GM18511 (cell line): ENCODE measurements at regions not wholly inside any gene's neighbourhood (a gene's known extent, or its start where the extent isn't known, plus 50 kb on each side); places are given as distances from the start of the nearest gene placed in this dataset.

Experiments used
- ATAC-seq: cut with Tn5 transposase; IDR thresholded peaks from one replicate; pipeline ENCODE4 v1.9.1; 2021; ENCODE audit warnings: mild to moderate bottlenecking, moderate library complexity; ENCODE audit not compliant: unreplicated experiment

DNA sequence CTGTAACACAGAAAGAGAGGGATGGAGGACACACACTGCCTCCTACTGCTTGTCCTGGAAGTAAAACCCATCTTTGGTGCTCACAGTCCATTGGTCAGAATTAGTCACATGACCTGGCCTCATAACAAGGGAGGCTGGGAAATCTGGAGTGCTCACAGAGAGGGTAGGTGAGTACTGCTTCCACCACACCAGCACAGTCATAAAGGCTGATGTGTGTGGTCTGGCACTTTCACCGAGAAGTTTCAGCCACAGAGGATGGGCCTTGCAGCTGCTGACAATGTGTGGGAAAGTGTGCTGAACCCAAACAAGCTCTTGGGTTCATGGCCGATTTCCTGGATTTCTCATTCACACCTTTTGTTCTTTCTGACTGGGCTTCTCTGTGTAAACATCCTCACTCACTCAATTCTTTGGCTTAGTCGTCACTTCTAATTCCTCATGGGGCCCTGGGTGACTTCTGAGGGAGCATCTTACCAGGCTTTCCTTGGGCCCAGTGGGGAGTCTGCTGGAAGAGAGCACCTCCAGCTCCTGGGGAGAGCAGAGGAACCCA lies 100.7 kb downstream of the ASB7 start:
- ATAC-seq = peak; percentile 100

DNA sequence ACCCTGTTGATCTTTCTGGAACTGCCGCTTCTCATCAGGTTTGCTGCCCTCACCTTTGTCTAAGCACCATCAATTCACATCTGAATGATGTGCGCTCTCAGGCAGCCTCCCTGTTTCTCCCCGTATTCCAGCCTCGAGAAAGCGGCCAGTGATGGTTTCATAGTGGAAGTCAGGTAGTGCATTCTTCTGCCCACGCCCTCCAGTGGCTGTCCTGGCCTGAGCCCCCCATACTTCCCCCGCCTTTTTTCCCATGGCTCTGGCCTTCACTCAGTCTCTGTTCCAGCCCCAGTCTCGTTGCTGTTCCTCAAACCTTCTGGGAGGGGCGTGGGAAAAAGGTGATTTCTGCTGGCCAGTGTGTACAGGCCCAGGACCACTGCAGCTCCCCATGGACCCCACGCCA lies 101.3 kb downstream of the ASB7 start:
- no peak for ATAC-seq

DNA sequence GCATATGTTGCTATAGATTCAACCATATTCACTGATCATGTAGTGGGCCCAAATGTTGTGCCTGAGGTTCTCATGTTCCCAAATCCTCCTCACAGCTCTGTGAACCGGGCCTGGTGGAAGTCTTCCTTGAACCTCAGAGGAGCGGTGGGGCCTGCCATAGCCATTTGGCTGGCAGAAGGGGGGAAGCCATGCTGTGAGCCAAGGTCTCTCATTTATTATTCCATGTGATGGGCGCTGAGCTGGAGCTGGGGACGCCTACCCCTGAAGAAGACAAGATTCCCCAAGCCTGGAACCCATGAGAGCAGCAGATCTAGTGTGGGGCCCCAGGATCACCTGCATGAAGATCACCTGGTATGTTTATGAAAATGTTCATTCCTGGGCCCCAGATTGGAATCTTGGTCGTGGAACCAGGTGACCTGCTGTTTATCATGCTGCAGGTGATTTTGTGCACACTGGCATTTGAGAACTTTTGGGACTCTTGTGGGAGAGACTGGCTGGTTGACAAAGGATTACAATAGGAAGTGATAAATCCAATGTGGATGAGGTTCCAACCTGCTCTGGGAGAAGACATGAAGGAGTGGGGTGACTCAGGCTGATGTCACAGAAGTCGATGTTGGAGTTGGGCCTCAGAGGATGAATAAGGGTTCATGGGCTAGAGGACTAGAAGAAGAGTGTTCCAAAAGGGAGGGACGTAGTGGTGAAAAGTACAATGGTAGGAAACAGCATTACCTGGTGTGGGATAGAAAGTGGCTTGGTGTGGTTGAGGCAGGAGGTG lies 102.1 kb downstream of the ASB7 start:
- ATAC-seq = no peak

DNA sequence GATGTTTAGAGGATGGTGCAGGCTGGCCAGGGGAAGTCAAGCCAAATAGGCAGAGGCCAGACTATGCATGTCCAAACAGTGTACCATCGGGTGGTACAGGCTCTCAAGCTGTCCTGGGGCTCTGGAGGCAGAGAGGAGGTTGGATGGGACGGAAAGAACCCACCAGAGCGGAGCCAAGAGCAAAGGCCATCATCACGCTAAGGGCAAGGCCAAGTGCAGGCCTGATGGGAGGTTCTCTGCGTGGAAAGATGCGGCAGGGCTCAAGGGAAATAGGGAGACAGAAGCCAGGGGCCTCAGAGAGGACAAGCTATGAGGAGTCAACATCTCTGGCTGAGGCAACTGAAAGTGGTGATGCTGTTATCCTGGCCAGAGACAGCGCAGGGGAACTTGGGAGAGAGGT lies 102.7 kb downstream of the ASB7 start:
- ATAC-seq = no peak

DNA sequence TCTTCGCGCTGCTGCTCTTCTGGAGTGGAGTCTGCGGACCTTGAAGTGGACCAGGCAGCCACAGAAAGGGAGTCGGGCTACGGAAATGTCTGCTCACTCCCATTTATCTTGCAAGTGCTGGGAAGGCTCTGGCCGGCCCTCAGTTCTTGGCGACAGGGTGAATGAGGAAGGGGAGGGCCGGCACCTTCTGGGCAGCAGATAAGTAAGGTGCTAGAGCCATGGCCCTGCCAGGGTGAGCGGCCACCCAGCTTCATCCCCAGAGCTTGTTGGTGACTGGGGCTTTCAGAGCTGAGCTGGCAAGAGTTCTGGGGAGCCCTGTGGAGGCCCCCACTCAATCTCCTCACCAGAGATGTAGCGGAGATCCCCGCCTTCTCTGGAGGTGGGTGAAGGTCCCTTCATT lies 103.5 kb downstream of the ASB7 start:
- no peak for ATAC-seq

DNA sequence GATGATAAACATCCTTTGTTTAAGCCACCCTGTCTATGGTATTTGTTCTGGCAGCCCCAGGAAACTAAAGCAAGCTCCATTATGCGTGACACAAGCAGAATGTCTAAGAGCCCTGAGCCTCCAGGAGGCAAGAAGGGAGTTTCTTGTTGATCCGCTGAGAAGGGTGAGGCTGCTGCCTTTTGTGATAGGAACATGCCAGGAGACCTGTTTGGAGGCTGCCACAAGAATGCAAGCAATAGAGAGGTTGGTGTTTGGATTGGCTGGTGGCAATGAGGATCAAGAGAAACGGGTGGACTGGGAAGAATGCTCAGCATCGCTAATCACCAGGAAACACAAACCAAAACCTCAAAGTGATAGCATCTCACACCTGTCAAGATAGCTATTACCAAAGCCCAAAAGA lies 104.8 kb downstream of the ASB7 start:
- ATAC-seq = no peak

DNA sequence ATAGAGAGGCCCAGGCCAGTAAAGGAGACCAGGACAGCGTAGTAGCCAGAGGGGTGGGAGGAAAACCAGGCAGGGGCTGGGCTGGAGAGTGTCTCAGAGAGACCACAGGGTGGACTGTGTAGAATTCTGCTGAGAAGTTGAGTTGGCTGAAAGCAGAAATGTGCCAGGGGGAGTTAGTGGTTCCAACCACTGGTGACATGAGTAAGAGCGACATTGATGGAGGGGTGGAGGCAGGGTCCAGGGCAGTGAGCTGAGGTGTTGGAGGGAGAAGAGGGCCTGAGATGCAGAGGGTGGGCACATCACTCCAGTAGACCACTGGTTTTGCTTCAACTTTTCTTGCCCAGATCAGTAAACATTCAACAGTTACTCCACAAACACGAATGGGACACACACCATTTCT lies 106.5 kb downstream of the ASB7 start:
- ATAC-seq = no peak

DNA sequence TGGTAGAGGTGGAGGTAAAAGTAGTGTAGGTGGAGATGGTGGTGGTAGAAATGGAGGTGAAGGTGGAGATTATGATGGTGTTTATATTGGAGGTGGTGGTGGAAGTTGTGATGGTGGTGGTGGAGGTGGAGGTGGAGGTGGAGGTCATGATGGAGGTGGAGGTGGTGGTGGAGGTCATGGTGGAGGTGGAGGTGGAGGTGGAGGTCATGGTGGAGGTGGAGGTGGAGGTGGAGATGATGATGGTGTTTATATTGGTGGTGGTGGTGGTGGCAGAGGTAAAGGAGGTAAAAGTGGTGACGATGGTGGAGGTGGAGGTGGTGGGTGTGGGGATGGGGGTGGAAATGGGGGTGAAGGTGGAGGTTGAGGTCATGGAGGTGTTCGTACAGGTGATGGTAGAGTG lies 107.8 kb downstream of the ASB7 start:
- ATAC-seq = no peak

DNA sequence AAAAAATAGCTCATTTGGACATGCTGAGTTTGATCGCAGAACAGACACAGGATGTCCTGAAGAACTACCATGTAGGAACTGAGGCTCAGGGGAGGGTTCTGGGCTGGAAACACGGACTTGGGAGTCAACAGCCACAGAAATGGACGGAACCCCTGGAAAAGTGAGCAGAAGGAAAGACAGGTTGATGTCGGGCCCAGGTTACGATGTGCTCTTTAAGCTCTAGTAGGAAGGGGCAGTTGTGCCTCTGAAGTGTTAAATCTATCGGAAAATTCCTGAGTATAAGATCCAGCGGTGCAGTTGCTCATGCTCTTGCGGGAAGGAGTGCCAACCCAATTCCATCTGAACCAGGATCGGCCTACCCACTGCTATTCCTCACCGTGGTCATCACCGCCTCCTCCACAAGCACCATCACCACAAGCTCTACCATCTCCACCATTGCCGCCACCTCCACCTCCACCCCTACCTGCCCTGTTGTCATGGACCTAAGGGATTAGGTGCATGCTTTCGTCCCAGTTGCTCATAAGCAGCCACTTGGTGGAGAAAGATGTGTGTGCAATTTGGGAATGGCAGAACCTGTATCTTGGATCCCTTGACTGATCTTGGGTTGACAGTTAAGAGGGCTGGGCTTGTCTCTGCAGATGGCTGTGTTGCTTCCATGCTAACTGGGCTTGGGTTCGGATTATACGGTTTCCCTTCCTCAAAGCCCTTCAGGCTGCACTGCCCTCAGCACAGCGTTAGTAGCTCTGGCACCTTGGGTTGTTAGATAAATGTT lies 108.5 kb downstream of the ASB7 start:
- ATAC-seq = no peak

DNA sequence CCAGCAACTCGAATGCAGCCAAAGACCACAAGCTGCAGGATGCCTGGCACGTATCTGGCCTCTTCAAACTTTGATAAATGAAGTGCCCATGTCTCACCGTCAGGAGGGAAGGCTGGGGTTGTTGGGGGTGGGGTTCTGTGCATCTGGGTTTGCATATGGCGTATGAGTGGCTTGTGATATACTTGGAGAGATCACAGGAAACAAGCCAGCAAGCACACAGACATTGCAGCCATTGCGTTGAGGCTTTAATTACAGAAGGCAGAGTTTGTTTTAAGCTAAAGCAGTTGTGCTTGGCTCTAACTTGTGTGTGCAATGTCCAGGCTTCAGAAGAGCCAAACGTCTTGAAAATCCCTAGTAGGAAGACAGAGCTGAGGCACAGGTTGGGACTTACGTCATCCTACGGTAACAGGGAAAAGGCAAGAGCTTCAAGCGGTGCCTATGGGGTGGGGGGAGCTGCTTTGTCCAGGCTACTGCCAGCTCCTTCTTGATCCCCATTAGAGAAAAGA lies 109.2 kb downstream of the ASB7 start:
- no peak for ATAC-seq

DNA sequence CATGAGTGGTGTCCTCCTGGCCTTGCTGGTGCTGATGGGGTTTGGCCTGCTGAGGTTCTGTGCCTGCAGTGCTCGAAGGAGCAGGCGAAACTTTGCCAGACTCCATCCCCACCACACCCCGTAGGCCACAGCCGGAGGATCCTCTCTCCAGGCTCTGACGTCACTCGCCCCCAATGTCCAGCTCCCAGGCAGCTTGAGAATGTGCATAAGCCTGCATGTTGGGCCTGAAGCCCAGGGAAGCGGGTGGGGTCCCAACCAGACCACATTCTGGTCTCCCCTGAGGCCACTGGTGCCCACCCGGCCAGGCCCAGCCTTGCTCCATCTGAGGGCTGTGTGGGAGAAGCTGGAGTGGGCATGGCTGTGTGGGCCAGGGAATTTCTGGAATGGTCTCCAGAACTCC lies 109.8 kb downstream of the ASB7 start:
- no peak for ATAC-seq

DNA sequence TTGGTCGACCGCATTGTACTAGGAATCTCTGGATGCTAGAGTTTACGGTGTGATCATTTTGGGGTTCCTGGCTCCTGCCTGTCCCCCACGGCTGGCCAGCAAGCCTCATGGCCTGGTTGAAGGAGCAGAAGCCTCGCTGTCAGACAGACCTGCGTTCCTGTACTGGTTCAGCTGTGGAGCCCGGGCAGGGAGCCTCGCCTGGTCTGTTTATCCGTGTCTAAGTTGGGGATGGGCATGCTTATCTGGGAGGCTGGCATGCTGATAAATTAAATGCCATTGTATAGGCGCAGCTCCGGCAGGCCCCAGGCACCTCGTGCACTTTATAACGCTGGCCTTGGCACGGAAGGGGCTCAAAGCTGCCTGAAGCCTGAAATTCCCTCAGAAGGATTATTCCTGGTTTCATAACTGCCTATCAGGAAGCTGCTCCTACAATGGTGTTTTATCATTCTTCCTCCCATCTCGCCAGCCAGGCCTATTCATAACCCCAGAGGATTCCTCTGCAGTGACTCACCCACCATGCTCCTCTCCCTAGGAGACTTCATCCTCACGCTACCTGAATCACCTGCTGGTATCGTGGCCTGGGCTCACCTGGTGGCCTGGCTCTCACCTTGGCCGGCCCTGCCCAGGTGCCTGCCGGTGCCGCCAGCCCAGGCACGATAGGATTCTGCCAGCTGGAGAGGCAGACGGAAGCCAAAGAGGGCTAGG lies 110.9 kb downstream of the ASB7 start:
- no peak for ATAC-seq

DNA sequence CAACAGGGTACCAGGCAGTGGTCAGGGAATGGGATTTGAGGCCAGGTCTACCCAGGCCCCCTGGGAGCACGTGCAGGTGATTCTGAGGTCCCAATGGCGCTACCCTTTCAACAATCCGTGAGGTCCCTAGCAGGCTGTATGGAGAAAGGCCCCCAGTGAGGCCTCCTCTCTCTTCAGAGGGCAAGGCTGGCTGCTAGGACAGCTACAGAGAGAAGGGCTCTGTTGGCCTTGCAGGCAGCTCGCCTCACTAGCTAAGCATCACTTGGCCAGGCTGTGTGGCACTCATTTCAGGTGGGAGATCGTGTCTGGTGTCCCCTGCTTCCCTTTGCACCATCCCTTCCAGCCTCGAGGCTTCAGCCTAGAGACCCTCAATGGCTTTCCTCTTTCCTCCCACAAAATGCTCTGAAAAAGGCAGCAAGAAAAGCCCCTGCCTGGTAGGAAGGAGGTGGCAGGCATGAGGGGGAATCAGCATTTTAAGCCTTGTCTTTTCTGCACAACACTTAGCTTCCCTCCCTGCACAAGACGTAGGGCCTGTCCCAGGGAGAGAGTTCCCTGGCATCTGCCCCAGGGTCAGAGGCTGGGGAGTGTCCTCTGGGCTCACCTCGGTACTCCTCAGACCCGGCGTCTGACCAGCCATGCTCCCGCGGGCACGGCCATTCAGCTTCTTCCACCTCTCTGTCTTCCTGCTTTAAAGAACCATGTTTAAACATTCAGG lies 111.8 kb downstream of the ASB7 start:
- no peak for ATAC-seq

DNA sequence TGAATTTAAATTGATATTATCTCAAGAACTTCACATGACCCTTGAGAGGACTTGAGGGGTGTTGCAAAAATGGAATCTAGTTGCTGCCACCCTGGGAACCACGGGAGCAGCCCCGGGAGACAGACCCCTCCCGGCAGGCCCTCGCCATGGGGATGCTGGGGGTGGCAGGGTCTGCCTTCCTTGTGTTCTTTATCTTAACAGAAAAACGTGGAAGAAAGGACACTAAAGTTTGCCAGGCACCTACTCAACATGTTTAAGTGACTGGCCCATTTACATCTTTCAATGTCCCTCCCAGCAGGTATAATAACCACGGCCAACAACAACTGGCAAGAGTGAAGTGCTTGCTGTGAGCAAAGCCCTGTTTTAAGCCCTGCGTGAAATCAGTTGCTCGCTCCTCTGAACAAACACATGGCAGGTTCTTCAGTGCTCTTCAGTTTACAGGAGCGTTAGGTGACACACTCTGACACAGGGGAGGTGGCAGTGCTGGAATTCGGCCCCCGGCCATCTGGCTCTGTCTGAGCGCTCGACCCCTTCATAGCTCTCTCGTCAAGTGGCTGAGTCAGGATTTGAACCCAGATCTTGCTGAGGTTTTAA lies 112.5 kb downstream of the ASB7 start:
- ATAC-seq = no peak

DNA sequence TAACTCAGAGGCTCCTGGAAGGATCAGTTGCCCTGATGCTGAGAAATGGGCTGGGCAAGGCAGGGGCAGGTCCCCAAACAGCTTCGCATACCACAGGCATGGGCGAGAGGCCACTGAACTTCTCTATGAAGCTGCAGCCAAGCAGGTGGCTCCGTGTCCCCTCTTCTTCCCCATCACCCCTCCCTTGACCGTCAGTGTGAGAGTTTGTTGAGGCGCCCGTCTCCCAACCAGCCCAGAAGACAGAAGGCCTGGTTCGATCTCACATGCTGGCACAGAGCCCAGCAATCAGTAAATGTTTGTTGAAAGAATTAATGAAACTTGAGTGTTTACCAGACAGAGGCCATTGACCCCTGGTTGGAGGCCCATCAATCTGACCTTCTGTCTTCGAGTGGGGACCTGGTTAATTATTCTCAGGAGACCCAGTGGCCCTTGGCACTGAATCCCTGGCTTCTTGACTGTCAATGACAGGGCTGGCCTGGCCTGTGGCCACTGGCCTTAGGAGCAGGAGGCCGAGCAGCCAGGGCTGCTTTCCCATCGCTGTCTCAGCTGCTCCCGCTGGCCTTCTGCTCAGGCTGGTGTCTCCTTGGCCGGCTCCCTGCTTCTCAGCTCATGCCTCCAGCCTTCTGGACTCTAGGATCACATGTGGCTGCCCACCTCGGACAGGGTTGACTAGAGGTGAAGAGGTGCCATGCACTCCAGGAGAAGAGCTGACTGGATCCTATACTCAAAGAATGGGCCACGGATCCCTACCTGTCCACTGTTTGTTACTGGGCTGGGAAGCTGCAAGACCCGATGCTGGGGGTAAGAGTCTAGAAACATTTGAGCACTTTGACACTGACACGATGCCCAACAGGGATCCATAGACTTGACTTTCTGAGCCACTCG lies 113.4 kb downstream of the ASB7 start:
- ATAC-seq = no peak

DNA sequence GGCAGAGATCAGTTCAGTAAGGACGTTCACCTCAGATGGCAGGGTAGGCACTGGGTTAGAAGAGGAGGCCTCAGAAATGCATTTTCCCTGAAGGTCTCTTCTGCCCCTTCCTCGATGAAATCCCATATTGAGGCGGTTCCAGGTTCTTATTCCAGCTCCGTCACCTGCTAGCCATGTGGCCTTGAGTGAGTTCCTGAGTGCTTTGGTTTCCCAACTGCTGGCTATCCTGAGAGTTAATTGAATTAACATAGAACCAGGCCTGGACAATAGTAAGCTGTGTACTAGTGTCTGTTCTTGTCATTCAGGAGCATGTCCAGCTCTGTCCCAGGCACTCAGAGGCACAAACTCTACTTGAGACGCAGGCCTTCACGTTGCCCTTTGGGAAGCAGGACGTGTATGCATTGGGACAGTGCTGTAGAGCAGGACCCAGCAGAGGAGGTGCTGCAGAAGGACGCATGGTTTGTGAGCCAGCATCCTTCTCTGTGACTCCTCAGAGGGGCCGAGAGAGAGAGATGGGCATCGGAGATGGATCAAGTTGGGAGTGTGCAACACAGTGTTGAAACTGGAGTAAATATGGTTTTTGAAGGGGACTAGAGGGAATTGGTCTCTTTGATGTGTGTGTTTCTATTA lies 114.2 kb downstream of the ASB7 start:
- no peak for ATAC-seq

DNA sequence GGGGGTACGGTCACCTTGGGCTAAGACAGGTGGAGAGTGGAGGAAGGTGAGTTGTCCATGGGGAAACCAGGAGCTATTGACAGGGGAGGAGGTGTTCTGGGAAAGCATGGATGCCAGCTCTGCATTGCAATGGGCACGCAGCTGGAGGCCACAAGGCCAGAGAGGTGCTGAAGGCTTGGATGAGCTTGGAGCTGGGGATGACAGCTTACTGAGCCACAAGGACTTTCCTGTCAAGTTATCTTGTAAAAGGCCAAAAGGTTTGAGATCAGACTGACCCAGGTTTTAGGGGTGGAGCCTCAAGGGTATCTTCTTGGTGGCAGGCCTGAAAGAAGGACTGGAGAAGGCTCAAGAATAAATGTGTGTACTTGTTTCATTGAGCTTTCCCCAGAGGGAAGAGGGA lies 115.2 kb downstream of the ASB7 start:
- ATAC-seq = no peak

DNA sequence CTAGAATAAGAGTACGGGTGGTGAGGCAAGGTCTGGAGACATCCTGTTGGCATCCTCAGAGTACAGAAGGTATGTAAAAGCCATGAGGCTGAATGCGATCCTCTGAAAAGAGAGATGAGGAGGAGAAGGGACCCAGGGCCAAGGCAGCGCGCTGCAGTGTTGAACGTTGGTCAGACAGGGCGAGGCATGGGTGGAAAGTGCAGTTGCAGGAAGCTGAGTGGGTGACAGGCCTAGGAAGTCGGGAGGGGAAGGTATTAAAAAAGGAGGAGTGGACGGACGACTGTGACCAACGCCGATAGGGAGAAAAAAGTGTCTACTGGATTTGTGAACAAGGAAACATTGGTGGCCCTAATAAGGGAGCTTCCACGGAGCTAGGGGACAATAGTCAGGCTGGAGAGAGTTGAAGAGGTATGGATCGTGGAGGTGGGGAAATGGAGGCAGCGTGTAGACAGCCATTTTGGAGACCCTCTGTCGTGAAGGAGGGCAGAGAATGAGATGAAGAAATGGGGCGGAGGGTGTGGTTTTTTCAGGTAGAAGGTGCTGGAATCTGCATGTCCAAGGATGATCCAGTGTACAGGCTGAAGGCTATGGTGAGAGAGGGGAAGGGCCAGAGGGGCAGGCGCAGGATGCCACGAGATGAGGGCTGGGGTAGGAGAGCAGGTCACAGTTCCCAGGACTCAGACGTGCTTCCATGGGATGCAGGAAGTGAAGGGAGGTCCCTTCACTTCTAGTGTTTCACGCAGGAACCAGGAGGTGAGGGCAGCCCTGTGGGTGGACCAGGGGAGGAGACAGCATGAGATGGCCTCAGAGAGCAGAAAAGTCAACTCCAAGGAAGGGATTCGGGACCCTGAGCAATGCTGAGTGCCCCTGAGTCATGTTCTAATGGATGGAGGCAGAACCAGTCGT lies 115.9 kb downstream of the ASB7 start:
- no peak for ATAC-seq
